ENCODE measurements at regions not wholly inside any gene's neighbourhood (a gene's known extent, or its start where the extent isn't known, plus 50 kb on each side); places are given as distances from the start of the nearest gene placed in this dataset.

GRCh38 chr1:29896300-29896699, 660.0 kb downstream of the PTPRU start:
- H3K27me3 ChIP-seq, result no peaks in the 10 kb centered on the region

GRCh38 chr1:29895201-29895600, 658.9 kb downstream of the PTPRU start:
- DNase-seq (ENCODE audit: low spot score in 2 of 2), result no peak
- Histone ChIP-seq H3K4me3 (no peak overlapping the region), H3K27me3 (no peaks in the 10 kb centered on the region), H3K27ac (no peak overlapping the region), H3K36me3 (no peaks in the 10 kb centered on the region), H3K9me3 (no peaks in the 10 kb centered on the region), H3K4me1 (no peaks in the 10 kb centered on the region)
- no peak for TF ChIP-seq CTCF (IDR thresholded peaks at IDR 0.05)
- intact Hi-C loops (cut with DNase I), result no loop called here

More at GRCh38 chr1:29896300-29896699, 660.0 kb downstream of the PTPRU start:
- DNase-seq (ENCODE audit: low spot score in 2 of 2), result no peak
- no peak overlapping the region for H3K27ac ChIP-seq
- no peak for TF ChIP-seq CTCF (IDR thresholded peaks at IDR 0.05)
- no peak overlapping the region for H3K4me3 ChIP-seq
- no peaks in the 10 kb centered on the region for H3K4me1 ChIP-seq
- intact Hi-C loops (cut with DNase I), result no loop called here
- H3K36me3 ChIP-seq, result no peaks in the 10 kb centered on the region
- no peaks in the 10 kb centered on the region for H3K9me3 ChIP-seq

- DNase-seq (ENCODE audit: low spot score in 2 of 2), result no peak
- intact Hi-C loops (cut with DNase I), result no loop called here
These were observed 658.0 kb downstream of the PTPRU start for GRCh38 chr1:29894311-29894710.

GRCh38 chr1:29893806-29894205, 657.5 kb downstream of the PTPRU start:
- no peaks in the 10 kb centered on the region for H3K36me3 ChIP-seq
- H3K4me3 ChIP-seq, result no peak overlapping the region
- intact Hi-C loops (cut with DNase I), result no loop called here
- H3K27ac ChIP-seq, result no peak overlapping the region
- no peaks in the 10 kb centered on the region for H3K27me3 ChIP-seq
- no peak for TF ChIP-seq CTCF (IDR thresholded peaks at IDR 0.05)
- no peak for DNase-seq (ENCODE audit: low spot score in 2 of 2)
- H3K4me1 ChIP-seq, result no peaks in the 10 kb centered on the region
- H3K9me3 ChIP-seq, result no peaks in the 10 kb centered on the region

More at GRCh38 chr1:29894311-29894710, 658.0 kb downstream of the PTPRU start:
- no peaks in the 10 kb centered on the region for H3K4me1 ChIP-seq
- H3K4me3 ChIP-seq, result no peak overlapping the region
- TF ChIP-seq CTCF (IDR thresholded peaks at IDR 0.05), result no peak
- no peaks in the 10 kb centered on the region for H3K27me3 ChIP-seq
- H3K36me3 ChIP-seq, result no peaks in the 10 kb centered on the region
- no peaks in the 10 kb centered on the region for H3K9me3 ChIP-seq
- H3K27ac ChIP-seq, result no peak overlapping the region

- DNase-seq (ENCODE audit: low spot score in 2 of 2), result no peak
These were observed 656.9 kb downstream of the PTPRU start for GRCh38 chr1:29893046-29893723.

More at GRCh38 chr1:29893046-29893723, 656.9 kb downstream of the PTPRU start:
- TF ChIP-seq CTCF (IDR thresholded peaks at IDR 0.05), result no peak
- H3K27ac ChIP-seq, result no peak overlapping the region
- H3K9me3 ChIP-seq, result no peaks in the 10 kb centered on the region
- H3K4me3 ChIP-seq, result no peak overlapping the region
- no peaks in the 10 kb centered on the region for H3K4me1 ChIP-seq
- no peaks in the 10 kb centered on the region for H3K36me3 ChIP-seq
- H3K27me3 ChIP-seq, result no peaks in the 10 kb centered on the region
- intact Hi-C loops (cut with DNase I), result no loop called here
